Right ventricle myocardium inferior (tissue), 1 donor: ENCODE measurements at regions not wholly inside any gene's neighbourhood (a gene's known extent, or its start where the extent isn't known, plus 50 kb on each side); places are given as distances from the start of the nearest gene placed in this dataset.

Experiments used
- ATAC-seq: fragments of 200-7000 bp; cut with Tn5 transposase; one replicate; pipeline ENCODE4 v1.9.1; 2020; ENCODE audit warnings: mild to moderate bottlenecking, moderate library complexity
- DNase-seq: peaks from one replicate; pipeline ENCODE4 v3.0.0; 2021; ENCODE audit errors: missing footprints
- intact Hi-C: fragments of 100-400 bp; cut with DNase I; formaldehyde crosslinking; loops from one replicate; pipeline ENCODE4 v1.11.0; 2022
- donor health status: DM: no; HTN: yes; CAD: no; lungs with severe emphysema.

DNA sequence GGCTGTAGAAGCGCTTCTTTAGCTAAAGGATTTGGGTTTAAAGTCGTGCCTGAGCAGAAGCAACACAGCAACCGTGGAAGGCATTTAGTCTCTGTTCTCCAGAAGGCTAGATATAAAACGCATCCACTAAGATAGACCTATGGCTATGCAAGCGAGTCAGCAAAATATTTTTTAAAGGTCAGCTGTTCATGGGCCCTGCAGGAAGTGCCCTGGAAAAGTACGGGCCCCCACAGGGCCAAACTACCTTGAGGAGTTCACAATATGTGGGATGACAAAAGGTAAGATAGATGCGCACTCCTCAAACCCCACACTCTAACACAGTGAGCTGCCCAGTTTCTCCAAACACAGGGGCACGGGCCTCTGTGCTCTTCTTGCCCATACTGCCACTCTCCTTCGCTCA is 261.6 kb downstream of the VPS13C start:
- intact Hi-C loops: no loop called here
- no peak for DNase-seq
- no peak for ATAC-seq

DNA sequence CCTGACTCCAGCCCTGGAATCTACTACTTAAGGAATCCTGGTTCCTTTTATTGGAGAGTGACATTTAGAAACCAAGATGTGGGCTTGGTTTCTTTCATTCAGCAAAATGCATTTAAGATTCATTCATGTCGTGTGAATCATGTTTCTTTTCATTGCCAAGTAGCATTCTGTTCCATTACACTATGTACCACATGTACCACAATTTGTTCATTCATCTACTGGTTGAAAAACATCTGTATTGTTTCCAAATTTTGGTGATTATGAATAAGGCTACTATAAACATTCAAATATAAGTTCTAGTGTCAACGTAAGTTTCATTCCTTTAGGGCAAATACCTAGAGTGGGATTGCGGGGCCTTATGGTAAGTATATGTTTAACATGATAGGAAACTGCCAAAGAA is 264.2 kb downstream of the VPS13C start:
- DNase-seq (no peak), ATAC-seq (no peak)
- intact Hi-C loops: no loop called here

DNA sequence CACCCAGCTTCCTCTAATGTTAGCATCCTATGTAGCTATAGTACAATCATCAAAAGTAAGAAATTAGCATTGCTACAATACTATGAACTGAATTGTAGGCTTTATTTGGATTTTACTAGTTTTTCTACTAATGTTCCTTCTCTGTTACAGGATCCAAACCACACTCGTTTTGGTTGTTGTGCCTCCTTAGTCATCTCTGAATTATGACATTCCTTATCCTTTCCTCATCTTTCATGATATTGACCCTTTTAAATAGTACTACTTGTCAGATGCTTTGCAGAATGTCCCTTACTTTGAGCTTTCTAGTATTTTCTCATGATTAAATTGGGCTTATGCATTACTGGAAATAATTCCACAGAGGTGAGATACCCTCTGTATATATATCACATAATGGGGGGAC is 265.4 kb downstream of the VPS13C start:
- no peak for DNase-seq
- ATAC-seq: no peak
- intact Hi-C loops: no loop called here

DNA sequence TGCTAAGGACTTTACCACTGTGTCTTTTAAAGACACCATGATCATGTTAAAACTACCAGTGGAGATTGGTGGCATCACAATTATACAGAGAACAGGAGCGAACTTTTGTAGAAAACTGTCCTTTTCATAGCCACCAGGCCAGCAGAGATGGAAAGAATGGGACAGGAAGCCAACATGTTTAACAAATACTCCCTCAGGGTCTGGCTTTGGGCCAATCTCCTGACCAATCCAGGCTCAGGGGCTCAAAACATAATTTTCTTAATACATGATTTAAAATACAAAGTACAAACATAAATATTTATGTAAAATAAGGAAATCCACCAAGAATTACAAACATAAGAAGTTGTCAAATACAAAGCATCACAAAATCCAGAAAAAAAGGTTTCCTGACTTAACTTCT is 266.0 kb downstream of the VPS13C start:
- DNase-seq (no peak), ATAC-seq (no peak)
- intact Hi-C loops: no loop called here

DNA sequence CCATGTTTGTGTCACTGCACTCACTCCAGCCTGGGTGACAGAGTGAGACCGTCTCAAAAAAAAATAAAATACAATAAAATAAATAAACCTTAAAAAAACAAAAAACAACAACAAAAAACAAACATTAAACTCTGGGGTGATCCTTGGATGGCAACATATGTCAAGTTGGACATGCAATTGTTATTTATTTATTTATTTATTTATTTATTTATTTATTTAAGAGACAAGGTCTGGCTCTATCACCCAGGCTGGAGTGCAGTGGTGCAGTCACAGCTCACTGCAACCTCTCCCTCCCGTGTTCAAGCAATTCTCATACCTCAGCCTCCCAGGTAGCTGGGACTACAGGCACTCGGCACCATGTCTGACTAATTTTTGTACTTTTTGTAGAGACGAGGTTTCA is 275.5 kb downstream of the VPS13C start:
- DNase-seq (no peak), ATAC-seq (no peak)
- intact Hi-C loops: no loop called here

DNA sequence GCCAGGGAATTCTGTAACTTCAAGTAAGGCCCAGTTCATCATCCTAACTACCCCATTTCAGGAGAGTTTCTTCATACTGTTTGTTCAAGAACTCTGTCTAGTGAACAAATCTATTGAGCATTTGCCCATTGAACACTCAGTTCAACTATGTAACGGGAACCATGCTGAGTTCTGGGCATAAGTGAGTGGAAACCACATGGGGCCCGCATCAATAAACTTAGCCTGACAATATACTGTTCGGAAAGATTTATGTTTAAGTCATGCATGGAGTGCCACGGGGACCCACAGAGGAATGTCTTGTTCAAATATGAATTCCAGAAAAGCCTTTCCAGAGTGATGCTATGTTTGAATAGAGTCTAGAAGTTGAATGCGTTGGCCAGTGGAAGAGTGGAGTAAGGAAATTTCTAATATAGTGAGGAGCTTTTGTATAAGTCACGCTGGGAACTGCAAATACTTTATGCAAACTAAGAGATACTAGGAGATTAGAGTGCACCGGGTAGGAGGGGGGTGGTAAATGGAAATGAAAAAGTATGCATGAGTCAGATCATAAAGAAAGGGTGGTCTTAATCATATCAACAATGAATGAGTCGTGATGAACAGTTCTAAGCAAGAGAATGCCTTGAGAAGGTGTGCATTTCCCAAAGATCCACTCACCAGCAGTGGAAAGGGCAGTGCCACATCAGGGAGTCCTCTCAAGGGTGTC is 279.8 kb downstream of the VPS13C start:
- intact Hi-C loops: no loop called here
- DNase-seq: no peak
- no peak for ATAC-seq

DNA sequence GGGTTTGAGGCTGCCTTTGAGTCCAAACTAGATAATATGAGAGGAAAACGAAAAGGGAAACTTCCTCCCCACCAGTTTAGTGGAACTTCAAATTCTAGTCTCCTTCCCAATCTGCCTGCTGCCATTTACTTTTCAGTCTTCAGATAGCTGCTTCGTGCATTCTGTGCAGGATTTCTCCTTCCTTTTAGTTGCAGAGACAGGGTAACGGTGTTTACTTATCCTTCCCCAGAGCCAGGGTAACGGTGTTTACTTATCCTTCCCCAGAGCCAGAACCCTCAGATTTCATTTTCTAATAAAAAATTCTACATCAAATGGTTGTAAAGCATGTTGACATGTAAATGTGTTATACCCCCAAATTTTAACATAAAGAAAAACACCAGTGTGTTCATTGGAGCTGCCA is 282.6 kb downstream of the VPS13C start:
- intact Hi-C loops: no loop called here
- ATAC-seq (no peak), DNase-seq (no peak)

DNA sequence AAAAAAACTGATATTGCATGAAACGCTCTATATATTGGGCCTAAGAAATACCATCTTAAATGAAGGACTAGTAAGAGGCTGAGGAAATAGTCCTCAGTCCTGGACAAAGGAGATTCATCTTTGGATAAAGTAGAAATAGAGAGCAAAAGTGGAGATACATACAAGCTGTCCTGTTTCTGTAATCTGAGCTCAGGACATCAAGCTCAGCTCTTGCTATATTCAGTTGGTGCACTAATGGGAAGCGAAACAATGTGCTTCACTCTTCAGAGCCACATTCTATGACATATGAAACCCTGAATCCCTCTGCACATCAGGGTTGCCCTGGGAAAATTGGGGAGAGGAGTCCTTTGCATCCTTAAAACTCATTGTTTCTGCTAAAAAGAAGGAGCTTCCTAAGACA is 290.7 kb downstream of the VPS13C start:
- ATAC-seq: no peak
- DNase-seq: no peak

DNA sequence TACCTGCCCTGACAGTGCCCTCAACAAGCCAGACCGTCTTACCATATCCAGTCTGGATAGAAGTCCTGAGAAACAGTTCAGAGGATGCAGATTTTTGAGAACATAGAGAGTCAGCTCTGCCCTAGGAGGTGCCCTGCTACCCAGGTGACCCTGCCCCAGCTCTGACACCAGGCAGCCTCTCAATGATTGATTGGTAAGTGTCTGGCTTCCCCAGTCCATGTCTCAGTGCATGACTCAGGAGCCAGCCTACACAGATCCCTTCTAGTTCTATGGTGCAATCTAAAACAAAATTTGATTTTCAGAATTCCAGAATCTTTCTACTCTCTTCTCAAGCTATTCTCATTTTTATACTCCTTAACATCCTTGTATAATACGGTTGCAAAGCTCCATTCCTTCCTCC is 292.1 kb downstream of the VPS13C start:
- ATAC-seq: no peak
- no peak for DNase-seq
- intact Hi-C loops: loop anchor here (5.0 kb wide), 1 partner anchor 511 kb away; no protein-coding TSS in a partner anchor

More for the DNA sequence above, 290.7 kb downstream of the VPS13C start:
- intact Hi-C loops: loop anchor here (5.0 kb wide), 1 partner anchor 512 kb away; no protein-coding TSS in a partner anchor

DNA sequence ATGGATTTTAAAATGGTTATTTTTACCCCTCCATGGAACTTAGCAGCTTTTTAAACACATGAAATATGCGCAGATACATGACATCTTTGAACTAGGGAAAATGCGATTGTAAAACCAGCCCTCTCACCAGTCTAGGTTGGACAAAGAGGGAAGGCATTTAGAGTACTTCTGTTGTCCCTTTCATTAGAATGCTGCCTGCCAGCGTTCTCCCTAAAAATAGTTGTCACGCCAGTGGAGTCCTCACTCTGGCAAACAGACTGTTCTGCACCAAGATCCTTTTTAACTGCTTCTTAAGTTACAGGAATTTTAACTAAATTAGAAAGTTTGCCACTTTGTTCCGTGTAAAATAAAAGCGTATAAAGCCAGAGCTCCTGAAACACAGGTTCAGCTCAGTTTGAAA is 295.3 kb downstream of the VPS13C start:
- intact Hi-C loops: loop anchor here (5.0 kb wide), 1 partner anchor 508 kb away; no protein-coding TSS in a partner anchor
- ATAC-seq (peak; percentile 48), DNase-seq (no peak)

DNA sequence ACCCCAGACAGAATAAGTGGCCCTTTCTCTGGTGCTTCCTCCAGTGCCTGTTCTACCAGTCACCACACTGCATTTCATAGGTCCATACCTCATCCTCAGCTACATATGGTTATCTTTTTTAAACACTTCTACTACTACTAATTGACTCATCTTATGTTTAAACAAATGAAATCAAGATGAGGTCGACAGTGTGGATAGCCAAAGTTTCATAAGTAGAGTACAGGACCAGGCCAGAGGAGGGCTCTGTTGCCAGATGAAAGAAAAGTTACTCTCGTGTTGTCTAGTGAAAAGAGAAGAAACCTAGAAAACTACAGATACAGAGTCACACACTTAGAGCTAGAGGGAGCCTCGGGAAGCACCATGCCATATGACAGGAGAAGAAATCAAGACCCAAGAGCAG is 296.1 kb downstream of the VPS13C start:
- ATAC-seq: no peak
- intact Hi-C loops: no loop called here
- DNase-seq: no peak

DNA sequence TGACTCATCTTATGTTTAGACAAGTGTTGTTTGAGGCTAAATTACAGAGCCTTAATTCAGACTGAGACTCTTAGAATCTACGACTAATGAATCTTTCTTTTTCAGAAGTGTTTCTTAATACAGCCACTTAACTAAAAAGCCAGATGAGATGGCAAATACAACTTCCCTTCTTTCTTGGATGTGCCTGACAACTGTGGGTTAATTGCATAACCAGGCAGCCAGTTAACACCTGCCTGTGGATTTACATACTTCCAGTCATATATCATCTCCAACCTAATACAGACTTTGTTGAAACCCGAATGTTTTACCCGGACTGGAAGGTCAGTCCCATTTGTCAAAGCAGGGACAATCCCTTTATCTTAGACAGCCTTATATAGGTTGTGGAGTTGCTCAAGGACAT is 297.6 kb downstream of the VPS13C start:
- DNase-seq: no peak
- intact Hi-C loops: no loop called here
- ATAC-seq: no peak

DNA sequence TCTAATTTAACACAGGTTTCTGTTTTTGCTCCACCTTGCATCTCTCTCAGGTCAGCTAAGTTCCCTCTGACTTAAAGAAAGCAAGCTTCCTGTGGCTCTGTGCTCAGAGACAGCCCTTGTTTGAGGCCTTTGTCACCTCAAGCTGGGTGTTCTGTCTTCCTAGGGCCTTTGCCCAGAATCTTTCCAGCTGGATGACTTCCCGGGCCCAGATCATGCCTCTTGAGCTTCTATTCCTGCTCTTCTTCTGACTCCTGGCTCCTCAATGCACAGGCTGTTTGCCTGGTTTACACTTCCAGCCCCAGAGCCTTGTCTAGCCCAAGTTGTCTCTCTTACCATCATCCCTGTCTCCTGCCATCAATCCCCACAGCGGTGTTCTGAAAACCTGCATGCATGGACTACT is 300.6 kb downstream of the VPS13C start:
- no peak for ATAC-seq
- intact Hi-C loops: no loop called here
- DNase-seq: no peak

DNA sequence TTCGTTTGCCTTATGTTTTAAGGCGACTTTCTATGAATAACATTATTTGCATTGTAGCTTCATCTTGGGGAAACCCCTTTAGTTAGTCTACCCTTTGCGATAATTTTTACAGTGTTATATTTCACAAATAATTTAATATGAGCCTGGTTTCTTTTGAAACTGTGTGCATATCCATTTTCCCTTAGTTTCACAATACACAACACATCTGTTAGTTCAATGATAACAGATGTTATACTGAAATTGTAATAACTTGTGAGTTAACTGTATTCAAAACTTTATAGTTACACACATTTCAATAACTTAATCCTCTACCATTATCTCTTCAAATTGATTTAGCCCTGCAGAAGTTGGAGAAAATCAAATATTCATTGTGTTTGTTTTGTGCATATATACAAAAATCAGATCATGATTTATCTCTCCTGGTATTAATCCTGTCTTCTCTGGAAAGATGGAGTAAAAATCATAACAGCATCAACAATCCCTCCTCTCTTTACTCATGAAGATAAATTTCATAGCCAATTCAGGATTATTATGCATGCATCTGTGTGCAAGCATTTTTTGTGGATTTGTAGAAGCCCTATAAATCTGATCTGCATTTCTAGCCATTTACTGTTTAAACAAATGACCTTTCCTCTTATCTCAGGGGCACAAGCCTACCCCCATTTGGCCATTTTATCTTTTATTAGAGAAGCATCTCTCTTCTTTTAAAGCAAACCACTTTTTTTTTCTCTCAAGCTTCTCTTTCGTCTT is 304.0 kb downstream of the VPS13C start:
- DNase-seq (no peak), ATAC-seq (no peak)
- intact Hi-C loops: no loop called here

DNA sequence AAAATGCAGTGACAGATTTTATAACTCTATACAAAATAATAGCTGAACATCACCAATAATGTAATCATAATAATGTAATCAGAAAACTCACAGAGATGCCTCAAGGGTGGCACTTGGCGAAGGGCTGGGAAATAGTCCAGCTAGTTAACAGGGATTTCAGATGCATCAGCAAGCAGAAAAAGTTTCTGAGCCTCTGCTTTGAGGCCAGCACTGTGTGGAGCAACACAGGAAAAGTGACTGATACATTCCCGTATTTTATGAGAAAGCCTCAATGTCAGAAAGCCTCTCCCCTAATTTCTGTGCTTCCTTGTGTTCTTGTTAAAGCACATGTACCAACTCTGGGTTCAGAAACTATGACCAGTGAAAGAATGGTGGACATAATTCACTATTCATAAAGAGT is 304.8 kb downstream of the VPS13C start:
- DNase-seq: no peak
- ATAC-seq: no peak
- intact Hi-C loops: no loop called here

DNA sequence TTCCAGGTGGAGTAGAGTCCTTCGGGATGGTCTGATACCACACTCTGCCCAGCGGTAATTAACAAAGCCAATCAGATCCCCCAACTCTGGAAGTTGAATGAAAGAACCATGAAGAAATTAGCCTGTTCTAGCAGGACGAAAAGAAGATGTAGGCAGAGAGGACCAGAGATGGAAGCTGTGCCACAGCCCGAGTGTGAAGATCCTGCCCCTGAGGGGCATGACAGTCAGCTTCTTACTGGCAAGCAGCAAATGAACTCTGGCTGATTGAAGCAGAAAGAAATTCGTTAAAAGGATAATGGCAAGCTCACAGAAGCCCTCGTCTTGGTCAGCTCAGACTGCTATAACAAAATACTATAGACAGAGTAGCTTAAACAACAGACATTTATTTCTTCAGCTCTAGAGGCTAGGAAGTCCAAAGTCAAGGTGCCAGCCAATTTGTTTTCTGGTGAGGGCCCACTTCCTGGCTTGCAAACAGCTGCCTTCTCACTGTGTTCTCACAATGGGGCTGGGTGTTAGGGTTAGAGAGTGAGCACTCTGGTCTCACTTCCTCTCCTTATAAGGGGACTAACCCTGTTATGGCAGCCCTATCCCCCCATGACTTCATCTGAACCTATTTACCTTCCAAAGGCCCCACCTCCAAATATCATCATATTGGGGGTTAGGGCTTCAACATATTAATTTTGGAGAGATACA is 307.1 kb downstream of the VPS13C start:
- intact Hi-C loops: no loop called here
- DNase-seq (no peak), ATAC-seq (no peak)

DNA sequence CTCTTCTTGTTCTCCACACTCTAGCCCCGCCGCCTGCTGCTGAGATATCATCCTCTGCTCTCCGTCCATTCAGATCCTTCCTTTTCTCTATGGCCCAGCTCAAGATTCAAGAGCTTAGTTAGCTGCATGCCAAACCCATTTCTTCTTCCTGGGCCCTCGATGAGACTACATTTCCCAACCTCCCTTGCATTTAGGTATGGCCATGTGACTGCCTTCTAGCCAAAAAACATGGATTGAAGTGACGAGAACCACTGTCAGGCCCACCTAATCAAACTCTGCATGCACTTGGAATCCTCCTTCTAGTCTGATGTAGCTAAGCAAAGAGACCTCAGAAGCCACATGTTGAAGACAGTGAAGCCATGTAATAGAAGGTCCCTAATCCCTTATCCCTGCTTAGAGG is 308.2 kb downstream of the VPS13C start:
- DNase-seq: no peak
- intact Hi-C loops: no loop called here

DNA sequence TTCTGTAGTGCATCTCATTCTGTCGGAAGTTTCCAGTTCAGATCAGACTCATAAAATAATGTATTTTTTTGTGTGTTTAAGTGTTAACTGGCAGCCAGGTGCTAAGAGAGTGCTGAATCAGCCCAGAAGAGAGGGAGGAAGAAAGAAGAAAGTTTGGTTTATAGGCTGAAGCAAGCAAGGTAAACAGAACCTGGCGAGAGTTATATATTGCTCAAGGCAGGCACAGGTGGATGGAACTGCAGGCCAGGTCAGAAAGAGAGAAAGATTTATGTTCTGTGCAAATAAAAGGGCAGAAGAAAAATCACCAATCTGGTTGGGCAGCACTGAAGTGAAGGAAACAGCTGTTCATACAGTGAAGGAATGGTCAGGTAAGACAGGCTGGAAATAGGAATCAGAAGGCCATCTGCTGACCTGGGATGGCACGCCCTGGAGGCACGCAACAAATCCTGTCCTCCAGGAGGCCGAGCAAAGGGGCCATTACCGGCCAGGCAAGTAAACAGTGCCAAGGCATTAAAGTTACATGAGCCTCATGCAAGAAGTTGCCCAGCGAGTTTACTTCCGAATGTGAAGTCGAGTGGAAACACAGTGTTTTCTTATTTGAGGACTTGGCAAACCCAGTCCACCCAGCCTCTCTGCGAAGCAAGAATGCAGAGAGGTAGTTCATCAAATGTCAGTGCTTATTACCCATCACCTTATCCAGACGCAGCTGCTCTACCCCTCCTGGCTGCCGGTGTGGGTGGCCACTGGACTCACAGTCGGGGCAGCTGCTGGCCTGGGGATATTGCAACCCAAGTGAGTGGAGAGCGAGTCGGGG is 309.8 kb downstream of the VPS13C start:
- no peak for ATAC-seq
- intact Hi-C loops: no loop called here
- DNase-seq: no peak

More for the DNA sequence above, 308.2 kb downstream of the VPS13C start:
- no peak for ATAC-seq

DNA sequence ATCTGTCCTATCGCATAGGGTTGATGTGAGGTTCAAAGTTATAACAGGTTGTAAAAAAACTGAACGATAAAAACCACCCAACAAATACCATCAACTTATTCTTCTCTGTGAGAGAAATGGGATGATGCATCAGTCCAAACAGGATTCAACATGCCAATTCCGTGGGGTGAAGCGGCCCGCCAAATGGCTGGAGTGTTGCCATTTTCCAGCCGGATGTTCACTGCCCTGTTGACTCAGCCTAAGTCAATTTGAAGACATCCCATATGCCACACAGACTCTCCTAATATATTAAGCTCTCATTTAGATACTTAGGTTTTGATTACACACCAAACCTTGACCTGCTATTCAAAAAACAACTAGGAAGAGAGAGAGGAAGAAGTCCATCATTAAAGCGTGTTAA is 311.1 kb downstream of the VPS13C start:
- DNase-seq: no peak
- intact Hi-C loops: no loop called here
- no peak for ATAC-seq
